ENCODE measurements at regions not wholly inside any gene's neighbourhood (a gene's known extent, or its start where the extent isn't known, plus 50 kb on each side); places are given as distances from the start of the nearest gene placed in this dataset.

DNA sequence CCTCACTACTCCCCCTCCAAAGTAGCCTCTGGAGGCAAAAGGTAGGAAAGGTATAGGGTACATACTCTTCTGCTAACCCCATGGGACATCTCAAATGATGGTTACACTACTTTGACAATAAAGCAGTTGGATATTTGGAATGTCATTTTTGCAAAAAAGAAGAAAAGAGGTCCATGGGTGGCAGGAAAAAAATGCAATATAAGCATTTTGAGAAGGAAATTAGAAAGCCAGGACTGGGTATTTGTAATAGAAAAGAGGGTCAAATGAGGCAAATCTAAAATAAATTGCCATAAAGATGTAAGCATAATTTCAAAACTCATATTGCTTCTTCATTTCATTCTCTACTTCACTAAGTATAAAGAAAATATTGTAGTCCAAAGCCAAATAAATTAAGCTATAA lies 280.2 kb downstream of the NOL4 start:
- Histone ChIP-seq H3K4me3 (no peak overlapping the region), H3K27ac (no peak overlapping the region)
- TF ChIP-seq, protein P1, sequence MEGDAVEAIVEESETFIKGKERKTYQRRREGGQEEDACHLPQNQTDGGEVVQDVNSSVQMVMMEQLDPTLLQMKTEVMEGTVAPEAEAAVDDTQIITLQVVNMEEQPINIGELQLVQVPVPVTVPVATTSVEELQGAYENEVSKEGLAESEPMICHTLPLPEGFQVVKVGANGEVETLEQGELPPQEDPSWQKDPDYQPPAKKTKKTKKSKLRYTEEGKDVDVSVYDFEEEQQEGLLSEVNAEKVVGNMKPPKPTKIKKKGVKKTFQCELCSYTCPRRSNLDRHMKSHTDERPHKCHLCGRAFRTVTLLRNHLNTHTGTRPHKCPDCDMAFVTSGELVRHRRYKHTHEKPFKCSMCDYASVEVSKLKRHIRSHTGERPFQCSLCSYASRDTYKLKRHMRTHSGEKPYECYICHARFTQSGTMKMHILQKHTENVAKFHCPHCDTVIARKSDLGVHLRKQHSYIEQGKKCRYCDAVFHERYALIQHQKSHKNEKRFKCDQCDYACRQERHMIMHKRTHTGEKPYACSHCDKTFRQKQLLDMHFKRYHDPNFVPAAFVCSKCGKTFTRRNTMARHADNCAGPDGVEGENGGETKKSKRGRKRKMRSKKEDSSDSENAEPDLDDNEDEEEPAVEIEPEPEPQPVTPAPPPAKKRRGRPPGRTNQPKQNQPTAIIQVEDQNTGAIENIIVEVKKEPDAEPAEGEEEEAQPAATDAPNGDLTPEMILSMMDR (IDR thresholded peaks at IDR 0.05): no peak
- DNase-seq (ENCODE audit: low spot score): no peak

DNA sequence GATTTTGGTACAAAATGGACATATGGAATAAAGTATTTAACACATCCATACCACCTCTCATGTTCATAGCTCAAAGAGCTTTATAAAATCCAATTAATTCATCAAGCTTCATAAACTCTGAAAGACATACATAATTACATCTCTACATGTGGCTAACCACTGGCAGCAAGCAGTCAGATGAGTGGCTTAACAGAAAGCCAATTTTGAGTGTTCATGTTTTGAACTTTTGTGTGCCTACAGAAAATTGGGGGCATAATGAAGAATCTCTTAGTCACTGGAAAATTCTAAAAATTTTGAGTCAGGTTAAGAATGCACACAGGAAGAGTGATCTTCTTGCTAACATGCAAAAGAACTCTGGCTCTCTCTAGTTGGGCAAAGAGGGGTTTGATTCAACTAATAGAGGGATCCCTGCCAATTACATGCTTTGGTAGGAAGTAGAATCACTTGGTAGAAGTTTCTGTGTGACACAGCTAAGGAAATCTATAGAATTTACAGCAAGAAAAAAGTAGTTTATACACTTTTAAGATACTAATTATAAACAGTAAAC lies 287.4 kb downstream of the NOL4 start:
- Histone ChIP-seq H3K4me3 (no peak overlapping the region), H3K27ac (no peak overlapping the region)
- no peak for DNase-seq (ENCODE audit: low spot score)
- TF ChIP-seq, protein P1 (IDR thresholded peaks at IDR 0.05): no peak

DNA sequence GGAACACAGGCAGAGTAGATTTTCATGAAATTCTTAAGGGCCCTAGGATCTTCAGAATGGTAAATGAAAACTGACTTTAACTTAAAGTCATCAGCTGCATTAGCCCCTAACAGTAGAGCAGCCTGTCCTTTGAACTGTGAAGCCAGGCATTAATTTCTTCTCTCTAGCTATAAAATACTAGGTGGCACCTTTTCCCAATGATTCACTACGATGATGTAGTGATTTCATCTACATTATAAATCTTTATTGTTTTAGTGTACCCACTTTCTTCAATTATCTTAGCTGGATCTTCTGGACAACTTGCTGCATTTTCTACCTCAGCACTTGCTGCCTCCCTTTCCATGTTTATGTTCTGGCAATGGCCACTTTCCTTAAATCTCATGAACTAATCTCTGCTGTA lies 290.5 kb downstream of the NOL4 start:
- TF ChIP-seq, protein P1 (IDR thresholded peaks at IDR 0.05): no peak
- Histone ChIP-seq H3K4me3 (no peak overlapping the region), H3K27ac (no peak overlapping the region)
- no peak for DNase-seq (ENCODE audit: low spot score)

DNA sequence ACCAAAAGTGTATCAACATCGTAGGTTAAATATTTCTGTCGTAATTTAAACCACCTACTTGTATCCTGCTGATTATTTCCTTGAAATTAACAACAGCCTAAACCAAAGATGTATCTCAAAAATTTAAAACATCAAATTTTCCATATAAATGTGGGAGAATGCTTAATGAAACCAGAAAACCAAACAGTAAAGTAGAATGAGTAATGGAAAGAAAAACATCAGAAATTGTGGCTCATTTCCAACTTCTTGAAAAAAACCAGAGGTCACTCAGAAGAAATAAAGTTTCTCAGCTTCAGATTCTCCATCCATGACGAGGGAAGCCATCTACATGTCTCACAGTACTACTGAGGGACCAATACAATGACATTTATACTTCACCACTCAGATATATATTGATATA lies 296.5 kb downstream of the NOL4 start:
- Histone ChIP-seq H3K27ac (no peak overlapping the region), H3K4me3 (no peak overlapping the region)
- TF ChIP-seq, protein P1 (IDR thresholded peaks at IDR 0.05): no peak
- no peak for DNase-seq (ENCODE audit: low spot score)

DNA sequence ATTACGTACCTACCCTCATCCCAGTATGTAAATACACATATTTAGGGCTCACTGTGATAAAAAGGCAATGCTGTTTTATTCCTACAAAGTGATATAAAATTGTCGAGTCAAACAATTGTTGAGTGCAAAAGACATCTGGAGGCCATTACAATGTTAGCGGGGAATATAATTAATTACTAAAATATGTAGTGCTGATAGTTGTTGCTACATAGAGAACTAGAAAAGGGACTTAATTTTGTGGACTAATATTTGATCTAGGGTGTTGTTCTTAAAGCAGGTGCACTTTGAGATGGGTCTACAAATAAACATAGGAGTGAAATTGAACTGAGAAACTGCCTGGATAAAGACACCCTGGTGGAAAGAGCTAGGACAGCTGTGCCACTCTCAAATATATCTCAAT lies 300.1 kb downstream of the NOL4 start:
- Histone ChIP-seq H3K27ac (no peak overlapping the region), H3K4me3 (no peak overlapping the region)
- DNase-seq (ENCODE audit: low spot score): no peak
- TF ChIP-seq, protein P1 (IDR thresholded peaks at IDR 0.05): no peak

DNA sequence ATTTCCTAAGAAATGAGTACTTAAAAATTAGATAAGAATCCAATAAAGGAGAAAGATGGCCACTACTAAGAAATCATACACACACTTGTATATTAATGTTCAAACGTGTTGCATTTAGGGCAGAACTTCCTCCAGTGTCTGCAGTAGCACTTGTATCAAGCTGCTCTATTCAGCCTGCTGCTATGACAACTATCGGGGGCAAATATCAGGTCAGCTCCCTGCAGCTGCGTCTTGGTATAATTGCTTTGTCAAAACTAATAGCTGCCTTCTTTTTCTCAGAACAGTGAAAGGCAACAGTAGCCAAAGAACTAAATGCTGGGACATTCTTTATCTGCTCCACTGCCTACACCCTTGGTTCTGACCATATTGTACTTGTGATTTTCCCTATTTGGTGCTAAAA lies 300.7 kb downstream of the NOL4 start:
- H3K27ac ChIP-seq: no peak overlapping the region
- TF ChIP-seq, protein P1 (IDR thresholded peaks at IDR 0.05): no peak
- no peak for DNase-seq (ENCODE audit: low spot score)
- H3K4me3 ChIP-seq: no peak overlapping the region

DNA sequence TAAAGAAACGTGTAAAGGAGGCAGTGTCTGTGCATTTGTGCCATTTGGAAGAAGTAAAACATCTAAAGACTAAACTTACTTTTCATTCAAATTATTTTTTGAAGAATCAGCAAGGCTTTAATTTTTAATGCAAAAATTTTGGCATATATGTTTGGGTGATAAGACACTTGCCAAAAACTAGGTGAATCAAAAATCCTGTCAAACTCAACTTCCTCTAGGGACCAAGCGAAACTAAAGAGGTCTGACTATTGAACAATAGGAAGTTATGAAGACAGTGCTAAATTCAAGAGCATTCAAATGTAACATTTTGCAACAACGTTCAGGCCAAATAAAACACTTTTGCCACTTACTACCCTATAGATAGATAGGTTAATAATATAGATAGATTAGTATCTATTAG lies 306.1 kb downstream of the NOL4 start:
- Histone ChIP-seq H3K27ac (no peak overlapping the region), H3K4me3 (no peak overlapping the region)
- no peak for DNase-seq (ENCODE audit: low spot score)
- TF ChIP-seq, protein P1 (IDR thresholded peaks at IDR 0.05): no peak
